H1 (cell line): ENCODE measurements at regions not wholly inside any gene's neighbourhood (a gene's known extent, or its start where the extent isn't known, plus 50 kb on each side); places are given as distances from the start of the nearest gene placed in this dataset.

Source experiments
- KDM4A ChIP-seq: IDR thresholded peaks from one replicate; pipeline ENCODE4 v1.7.1; 2012; ENCODE audit warnings: low read depth, mild to moderate bottlenecking, moderate library complexity, low read length, inconsistent platforms; ENCODE audit not compliant: severe bottlenecking
- RBBP5 ChIP-seq: IDR thresholded peaks from 2 replicates; pipeline ENCODE4 v1.7.1; 2012; ENCODE audit warnings: low read depth, mild to moderate bottlenecking, inconsistent platforms, low read length, moderate library complexity, borderline replicate concordance
- SIRT6 ChIP-seq: IDR thresholded peaks from one replicate; pipeline ENCODE4 v1.7.1; 2012; ENCODE audit warnings: low read length, inconsistent platforms
- SIX5 ChIP-seq: IDR thresholded peaks from 2 replicates; pipeline ENCODE4 v1.6.1; 2011; ENCODE audit warnings: mild to moderate bottlenecking, low read depth, low read length
- SP4 ChIP-seq: IDR thresholded peaks from 2 replicates; pipeline ENCODE4 v1.6.1; 2012; ENCODE audit warnings: low read length, inconsistent platforms
- SUZ12 ChIP-seq: fragments of 200-600 bp; sonication (generic); IDR thresholded peaks from 2 replicates; pipeline ENCODE4 v1.6.1; 2012; ENCODE audit warnings: mild to moderate bottlenecking, inconsistent platforms, low read length, moderate library complexity, mixed read lengths
- ZNF274 ChIP-seq: IDR thresholded peaks from 2 replicates; pipeline ENCODE4 v1.7.0; 2012; ENCODE audit warnings: low read length, borderline replicate concordance; ENCODE audit errors: extremely low read depth
- TF ChIP-seq, protein P1 (sequence below): fragments of 300-600 bp; sonication (generic); IDR thresholded peaks from 2 replicates; pipeline ENCODE4 v1.7.1; 2012; ENCODE audit warnings: low read length, moderate library complexity, mild to moderate bottlenecking, inconsistent platforms; ENCODE audit not compliant: insufficient replicate concordance

DNA sequence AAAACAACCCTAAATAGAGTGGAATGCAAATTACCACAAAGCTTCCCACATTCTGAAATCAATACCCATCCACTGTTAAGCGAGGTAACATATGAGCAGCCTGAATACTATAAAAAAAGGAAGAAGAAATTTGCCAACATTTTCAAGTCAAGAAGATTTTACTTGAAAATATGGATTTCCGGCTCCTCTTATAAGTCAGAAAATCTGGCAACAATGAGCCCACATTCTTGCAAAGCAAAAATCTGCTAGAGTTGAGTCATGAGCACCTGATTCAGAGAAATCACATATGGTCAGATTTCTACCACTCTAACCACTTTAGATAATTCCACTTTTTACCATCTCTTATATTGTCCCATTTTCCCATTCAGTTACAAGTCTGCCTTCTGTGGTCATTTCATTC is 395.7 kb downstream of the DTHD1 start (continued):
- TF ChIP-seq RBBP5 (no peak), SIRT6 (no peak), KDM4A (no peak), SP4 (no peak), ZNF274 (no peak), SUZ12 (no peak), SIX5 (no peak)
- TF ChIP-seq, protein P1, sequence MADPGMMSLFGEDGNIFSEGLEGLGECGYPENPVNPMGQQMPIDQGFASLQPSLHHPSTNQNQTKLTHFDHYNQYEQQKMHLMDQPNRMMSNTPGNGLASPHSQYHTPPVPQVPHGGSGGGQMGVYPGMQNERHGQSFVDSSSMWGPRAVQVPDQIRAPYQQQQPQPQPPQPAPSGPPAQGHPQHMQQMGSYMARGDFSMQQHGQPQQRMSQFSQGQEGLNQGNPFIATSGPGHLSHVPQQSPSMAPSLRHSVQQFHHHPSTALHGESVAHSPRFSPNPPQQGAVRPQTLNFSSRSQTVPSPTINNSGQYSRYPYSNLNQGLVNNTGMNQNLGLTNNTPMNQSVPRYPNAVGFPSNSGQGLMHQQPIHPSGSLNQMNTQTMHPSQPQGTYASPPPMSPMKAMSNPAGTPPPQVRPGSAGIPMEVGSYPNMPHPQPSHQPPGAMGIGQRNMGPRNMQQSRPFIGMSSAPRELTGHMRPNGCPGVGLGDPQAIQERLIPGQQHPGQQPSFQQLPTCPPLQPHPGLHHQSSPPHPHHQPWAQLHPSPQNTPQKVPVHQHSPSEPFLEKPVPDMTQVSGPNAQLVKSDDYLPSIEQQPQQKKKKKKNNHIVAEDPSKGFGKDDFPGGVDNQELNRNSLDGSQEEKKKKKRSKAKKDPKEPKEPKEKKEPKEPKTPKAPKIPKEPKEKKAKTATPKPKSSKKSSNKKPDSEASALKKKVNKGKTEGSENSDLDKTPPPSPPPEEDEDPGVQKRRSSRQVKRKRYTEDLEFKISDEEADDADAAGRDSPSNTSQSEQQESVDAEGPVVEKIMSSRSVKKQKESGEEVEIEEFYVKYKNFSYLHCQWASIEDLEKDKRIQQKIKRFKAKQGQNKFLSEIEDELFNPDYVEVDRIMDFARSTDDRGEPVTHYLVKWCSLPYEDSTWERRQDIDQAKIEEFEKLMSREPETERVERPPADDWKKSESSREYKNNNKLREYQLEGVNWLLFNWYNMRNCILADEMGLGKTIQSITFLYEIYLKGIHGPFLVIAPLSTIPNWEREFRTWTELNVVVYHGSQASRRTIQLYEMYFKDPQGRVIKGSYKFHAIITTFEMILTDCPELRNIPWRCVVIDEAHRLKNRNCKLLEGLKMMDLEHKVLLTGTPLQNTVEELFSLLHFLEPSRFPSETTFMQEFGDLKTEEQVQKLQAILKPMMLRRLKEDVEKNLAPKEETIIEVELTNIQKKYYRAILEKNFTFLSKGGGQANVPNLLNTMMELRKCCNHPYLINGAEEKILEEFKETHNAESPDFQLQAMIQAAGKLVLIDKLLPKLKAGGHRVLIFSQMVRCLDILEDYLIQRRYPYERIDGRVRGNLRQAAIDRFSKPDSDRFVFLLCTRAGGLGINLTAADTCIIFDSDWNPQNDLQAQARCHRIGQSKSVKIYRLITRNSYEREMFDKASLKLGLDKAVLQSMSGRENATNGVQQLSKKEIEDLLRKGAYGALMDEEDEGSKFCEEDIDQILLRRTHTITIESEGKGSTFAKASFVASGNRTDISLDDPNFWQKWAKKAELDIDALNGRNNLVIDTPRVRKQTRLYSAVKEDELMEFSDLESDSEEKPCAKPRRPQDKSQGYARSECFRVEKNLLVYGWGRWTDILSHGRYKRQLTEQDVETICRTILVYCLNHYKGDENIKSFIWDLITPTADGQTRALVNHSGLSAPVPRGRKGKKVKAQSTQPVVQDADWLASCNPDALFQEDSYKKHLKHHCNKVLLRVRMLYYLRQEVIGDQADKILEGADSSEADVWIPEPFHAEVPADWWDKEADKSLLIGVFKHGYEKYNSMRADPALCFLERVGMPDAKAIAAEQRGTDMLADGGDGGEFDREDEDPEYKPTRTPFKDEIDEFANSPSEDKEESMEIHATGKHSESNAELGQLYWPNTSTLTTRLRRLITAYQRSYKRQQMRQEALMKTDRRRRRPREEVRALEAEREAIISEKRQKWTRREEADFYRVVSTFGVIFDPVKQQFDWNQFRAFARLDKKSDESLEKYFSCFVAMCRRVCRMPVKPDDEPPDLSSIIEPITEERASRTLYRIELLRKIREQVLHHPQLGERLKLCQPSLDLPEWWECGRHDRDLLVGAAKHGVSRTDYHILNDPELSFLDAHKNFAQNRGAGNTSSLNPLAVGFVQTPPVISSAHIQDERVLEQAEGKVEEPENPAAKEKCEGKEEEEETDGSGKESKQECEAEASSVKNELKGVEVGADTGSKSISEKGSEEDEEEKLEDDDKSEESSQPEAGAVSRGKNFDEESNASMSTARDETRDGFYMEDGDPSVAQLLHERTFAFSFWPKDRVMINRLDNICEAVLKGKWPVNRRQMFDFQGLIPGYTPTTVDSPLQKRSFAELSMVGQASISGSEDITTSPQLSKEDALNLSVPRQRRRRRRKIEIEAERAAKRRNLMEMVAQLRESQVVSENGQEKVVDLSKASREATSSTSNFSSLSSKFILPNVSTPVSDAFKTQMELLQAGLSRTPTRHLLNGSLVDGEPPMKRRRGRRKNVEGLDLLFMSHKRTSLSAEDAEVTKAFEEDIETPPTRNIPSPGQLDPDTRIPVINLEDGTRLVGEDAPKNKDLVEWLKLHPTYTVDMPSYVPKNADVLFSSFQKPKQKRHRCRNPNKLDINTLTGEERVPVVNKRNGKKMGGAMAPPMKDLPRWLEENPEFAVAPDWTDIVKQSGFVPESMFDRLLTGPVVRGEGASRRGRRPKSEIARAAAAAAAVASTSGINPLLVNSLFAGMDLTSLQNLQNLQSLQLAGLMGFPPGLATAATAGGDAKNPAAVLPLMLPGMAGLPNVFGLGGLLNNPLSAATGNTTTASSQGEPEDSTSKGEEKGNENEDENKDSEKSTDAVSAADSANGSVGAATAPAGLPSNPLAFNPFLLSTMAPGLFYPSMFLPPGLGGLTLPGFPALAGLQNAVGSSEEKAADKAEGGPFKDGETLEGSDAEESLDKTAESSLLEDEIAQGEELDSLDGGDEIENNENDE = no peak
